Right cardiac atrium (tissue), 5 donors: ENCODE measurements at regions not wholly inside any gene's neighbourhood (a gene's known extent, or its start where the extent isn't known, plus 50 kb on each side); places are given as distances from the start of the nearest gene placed in this dataset.
"Not testable (repeated sequence)": the region's sequence is repeated elsewhere in the genome, so short reads cannot be mapped to it uniquely, and the experiment has no call there.

Experiments
- ATAC-seq, 2 donors: fragments of 200-7000 bp; cut with Tn5 transposase; one replicate each; pipeline versions ENCODE4 v1.8.0 to v1.9.1; 2020; ENCODE audit warnings: moderate library complexity in 2 of 2, mild to moderate bottlenecking in 1 of 2
- DNase-seq, 3 donors: peaks; one replicate each; pipeline ENCODE4 v3.0.0-alpha.2; 2020
- H3K27ac ChIP-seq: one replicate; pipeline ENCODE4 v1.5.1; 2013; ENCODE audit warnings: mild to moderate bottlenecking, low read length, control low read depth, moderate library complexity
- H3K27me3 ChIP-seq: one replicate; pipeline ENCODE4 v1.6.1; 2013; ENCODE audit not compliant: control insufficient read depth, insufficient read depth
- H3K4me1 ChIP-seq: one replicate; pipeline ENCODE4 v1.6.1; 2013; ENCODE audit warnings: low read length; ENCODE audit not compliant: control insufficient read depth, insufficient read depth
- H3K4me3 ChIP-seq: one replicate; pipeline ENCODE4 v1.5.1; 2013; ENCODE audit warnings: low read length, control low read depth
- H3K9me3 ChIP-seq: one replicate; pipeline ENCODE4 v1.6.1; 2013; ENCODE audit warnings: low read length; ENCODE audit not compliant: control insufficient read depth
- WGBS: extraction: QIAGEN DNeasy Blood & Tissue Kit; methylation state at CpG from one replicate; pipeline ENCODE4 v1.1.7; 2013; 5-methylcytosine and 5-hydroxymethylcytosine counted together
- intact Hi-C, 4 donors: fragments of 100-400 bp; cut with DNase I; formaldehyde crosslinking; loops; one replicate each; pipeline versions ENCODE4 v1.11.0 to v1.14.0; 2022 to 2023
- donor health status: healthy with polysubstance abuse.
- donor health status: DM: no; HTN: yes; CAD: no.
- donor health status: DM: no; HTN: no; CAD: no.
- donor health status: DM: no; HTN: yes; CAD: no; lungs with severe emphysema.
- donor health status: DM: yes; HTN: yes; CAD: no.

DNA sequence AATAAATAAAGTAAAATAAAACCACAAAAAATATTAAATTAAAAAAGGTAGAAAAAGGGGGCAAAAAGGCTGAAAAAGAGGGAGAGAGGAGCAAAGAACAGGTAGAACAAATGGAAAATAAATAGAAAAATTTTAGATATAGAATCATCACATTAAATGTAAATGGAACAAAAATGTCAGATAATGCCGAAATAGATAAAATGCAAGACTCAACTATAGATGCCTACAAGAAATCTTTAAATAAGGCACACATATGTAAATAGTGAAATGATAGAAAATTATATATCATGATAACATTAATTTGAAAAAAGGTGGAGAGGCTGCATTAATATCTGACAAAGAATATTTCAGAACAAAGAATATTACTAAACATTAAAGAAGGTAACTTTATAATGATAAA lies 477.1 kb upstream of the SPRY2 start:
- Histone ChIP-seq H3K4me1 (no peaks in the 10 kb centered on the region), H3K9me3 (no peaks in the 10 kb centered on the region), H3K27ac (no peak overlapping the region), H3K27me3 (no peaks in the 10 kb centered on the region), H3K4me3 (no peak overlapping the region)
- no peak for DNase-seq
- ATAC-seq: no peak
- intact Hi-C loops: no loop called here
- WGBS: 95% methylated on average over 1 of the region's 1 CpG

DNA sequence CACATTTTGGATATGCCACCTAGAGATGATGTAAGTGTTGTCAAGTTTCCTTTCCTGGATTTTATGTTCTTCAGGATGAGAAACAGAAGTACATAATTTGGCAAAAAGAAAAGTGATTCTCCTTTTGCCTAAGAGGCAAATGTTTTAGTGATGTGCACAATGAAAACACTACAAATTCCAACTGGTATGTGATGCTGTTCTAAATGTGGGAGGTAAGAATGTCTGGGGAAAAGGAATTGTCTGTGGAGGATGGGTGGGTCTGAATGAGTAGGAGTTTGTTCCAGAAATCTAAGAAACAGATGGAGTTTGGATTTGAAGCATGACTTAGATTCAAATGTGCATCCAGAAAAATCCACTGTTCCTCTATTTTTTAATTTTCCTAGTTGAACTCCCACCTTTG lies 473.6 kb upstream of the SPRY2 start:
- H3K4me3 ChIP-seq: no peak overlapping the region
- H3K27ac ChIP-seq: no peak overlapping the region
- H3K4me1 ChIP-seq: no peaks in the 10 kb centered on the region
- DNase-seq (no peak), ATAC-seq (no peak)
- no peaks in the 10 kb centered on the region for H3K27me3 ChIP-seq
- no peaks in the 10 kb centered on the region for H3K9me3 ChIP-seq
- intact Hi-C loops: no loop called here

DNA sequence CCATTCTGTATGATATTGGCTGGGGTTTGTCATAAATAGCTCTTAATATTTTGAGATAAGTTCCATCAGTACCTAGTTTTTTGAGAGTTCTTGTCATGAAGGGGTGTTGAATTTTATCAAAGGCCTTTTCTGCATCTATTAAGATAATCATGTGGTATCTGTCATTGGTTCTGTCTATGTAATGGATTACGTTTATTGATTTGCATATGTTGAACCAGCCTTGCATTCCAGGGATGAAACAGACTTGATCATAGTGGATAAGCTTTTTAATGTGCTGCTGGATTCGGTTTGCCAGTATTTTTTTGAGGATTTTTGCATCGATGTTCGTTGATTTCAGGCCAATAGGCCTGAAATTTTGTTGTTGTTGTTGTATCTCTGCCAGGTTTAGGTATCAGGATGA lies 469.4 kb upstream of the SPRY2 start:
- H3K27ac ChIP-seq, DNase-seq, H3K27me3 ChIP-seq, intact Hi-C loops, H3K4me1 ChIP-seq, ATAC-seq, H3K9me3 ChIP-seq, H3K4me3 ChIP-seq: not testable (repeated sequence)
- WGBS: 84% methylated on average over 4 of the region's 4 CpGs

DNA sequence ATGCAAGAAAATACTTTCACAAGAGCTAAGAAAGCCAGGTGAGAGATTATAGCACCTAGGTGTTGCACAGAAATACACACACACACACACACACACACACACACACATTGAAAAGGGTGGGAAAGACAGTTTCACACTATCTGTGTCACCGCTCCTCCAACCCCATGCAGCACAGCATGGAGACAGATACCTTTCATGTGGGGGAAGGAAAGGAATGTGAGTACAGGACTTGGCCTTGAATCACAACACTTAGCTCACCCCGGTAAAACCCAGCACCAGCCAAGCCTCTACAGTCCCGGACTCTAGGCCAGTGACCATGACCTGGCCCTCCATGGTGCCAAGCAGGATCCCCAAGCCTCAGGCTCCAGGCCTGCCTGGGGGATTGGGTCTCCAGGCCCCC lies 462.0 kb upstream of the SPRY2 start:
- H3K27me3 ChIP-seq: no peaks in the 10 kb centered on the region
- no peaks in the 10 kb centered on the region for H3K4me1 ChIP-seq
- no peak for ATAC-seq
- no peak overlapping the region for H3K4me3 ChIP-seq
- no peaks in the 10 kb centered on the region for H3K9me3 ChIP-seq
- intact Hi-C loops: no loop called here
- H3K27ac ChIP-seq: no peak overlapping the region
- DNase-seq: peak in 1 of 3 donors; percentile 13
- 74% methylated on average over 3 of the region's 3 CpGs for WGBS

DNA sequence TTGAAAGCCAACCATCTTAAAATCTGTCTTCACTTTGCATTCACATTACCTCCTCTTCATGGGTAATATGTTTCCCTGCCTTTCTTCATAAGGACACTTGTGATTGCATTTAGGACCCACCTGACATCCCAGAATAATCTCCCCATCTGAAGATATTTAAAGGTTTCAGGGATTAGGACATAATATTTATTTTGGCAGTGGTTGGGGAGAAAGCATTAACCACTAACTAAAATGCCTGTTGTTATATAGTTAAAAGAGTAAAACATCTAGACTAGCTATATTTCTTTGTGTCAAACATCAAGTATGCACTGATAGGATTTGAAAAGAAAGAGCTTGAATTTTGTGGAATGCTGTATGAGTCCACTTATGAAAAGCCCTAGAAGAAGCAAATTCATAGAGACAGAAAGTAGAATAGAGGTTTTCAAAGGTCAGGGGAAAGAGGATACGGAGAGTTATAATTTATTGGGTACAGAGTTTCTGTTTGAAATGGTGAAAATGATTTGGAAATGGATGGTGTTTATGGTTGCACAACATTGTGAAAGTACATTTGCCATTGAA lies 457.7 kb upstream of the SPRY2 start:
- Histone ChIP-seq H3K4me1 (no peaks in the 10 kb centered on the region), H3K27ac (no peak overlapping the region), H3K9me3 (no peaks in the 10 kb centered on the region), H3K27me3 (no peaks in the 10 kb centered on the region), H3K4me3 (no peak overlapping the region)
- intact Hi-C loops: no loop called here
- 88% methylated on average over 1 of the region's 1 CpG for WGBS
- ATAC-seq (no peak), DNase-seq (no peak)

DNA sequence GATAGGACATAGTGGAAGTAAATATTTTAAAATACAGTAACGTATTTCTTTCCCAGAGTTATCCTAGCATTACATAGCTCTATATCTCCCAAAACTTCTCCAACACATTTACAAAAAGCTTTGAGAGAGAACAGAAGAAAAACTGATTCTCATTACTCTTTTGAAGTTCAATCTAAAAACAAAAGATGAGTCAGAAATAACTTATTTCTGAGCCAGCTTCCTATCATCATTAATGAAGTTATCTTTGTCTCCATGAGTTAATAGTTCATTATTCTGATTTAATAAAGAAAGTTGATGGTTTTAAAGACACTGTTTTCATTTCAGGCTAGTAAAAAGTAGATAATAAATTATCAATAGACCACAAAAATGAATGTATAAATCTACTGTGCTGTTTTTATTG lies 446.7 kb upstream of the SPRY2 start:
- H3K4me3 ChIP-seq: no peak overlapping the region
- DNase-seq (no peak), ATAC-seq (no peak)
- no peaks in the 10 kb centered on the region for H3K4me1 ChIP-seq
- WGBS: 70% methylated on average over 1 of the region's 1 CpG
- H3K27me3 ChIP-seq: no peaks in the 10 kb centered on the region
- no peaks in the 10 kb centered on the region for H3K9me3 ChIP-seq
- H3K27ac ChIP-seq: no peak overlapping the region
- intact Hi-C loops: no loop called here

DNA sequence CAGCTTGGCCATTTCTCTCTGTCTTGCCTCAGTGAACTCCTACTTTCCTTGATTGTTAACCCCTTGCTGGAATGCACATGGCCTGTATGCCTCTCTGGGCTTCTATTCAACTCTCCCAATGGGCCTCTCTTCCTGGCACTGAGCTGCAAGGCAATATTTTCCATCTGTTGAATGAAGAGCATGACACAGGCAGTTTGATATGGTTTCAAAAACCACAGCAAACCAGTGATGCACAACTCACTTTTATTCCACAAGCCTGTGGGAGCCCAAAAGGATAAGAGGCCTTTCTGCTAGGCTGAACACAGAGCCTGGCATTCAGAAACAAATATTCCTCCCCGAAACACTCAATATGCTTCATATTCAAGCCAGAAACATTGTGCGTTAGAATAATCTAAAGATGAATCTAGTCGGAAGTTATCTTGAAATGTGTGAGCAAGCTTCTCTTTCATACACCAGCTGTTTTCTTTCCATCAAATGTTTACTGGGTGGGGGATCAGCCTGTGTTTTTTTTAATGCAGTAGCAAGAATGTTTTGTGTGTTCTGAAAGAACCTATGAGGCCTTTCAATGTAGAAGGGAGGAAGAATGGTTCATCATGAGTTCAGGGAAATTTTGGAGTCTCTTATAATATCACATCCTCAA lies 443.1 kb upstream of the SPRY2 start:
- Histone ChIP-seq H3K27ac (no peak overlapping the region), H3K4me3 (no peak overlapping the region), H3K9me3 (no peaks in the 10 kb centered on the region), H3K27me3 (no peaks in the 10 kb centered on the region), H3K4me1 (no peaks in the 10 kb centered on the region)
- WGBS: 56% methylated on average over 3 of the region's 3 CpGs
- intact Hi-C loops: no loop called here
- ATAC-seq: peak; percentile 51 to 52
- peak in 1 of 3 donors; percentile 21 for DNase-seq

DNA sequence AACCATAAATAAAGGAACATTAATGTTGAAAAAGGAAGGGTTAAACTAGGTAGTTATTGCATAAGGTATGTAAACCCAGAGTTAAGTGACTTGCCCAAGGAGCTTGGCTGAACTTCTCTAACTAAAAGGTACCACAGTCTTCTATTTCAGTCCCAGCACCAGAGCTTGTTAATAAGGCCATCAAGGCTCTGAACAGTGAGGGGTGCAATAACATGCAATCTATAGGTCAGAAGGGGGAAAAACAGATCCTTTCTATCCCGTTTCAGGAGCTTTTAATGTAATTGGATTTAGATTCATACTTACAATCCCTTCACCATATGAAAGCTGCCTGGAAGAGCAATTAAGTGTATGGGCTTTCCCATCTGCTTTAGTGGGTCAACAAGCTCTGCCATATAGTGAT lies 441.5 kb upstream of the SPRY2 start:
- Histone ChIP-seq H3K27me3 (no peaks in the 10 kb centered on the region), H3K9me3 (no peaks in the 10 kb centered on the region), H3K27ac (no peak overlapping the region), H3K4me3 (no peak overlapping the region), H3K4me1 (no peaks in the 10 kb centered on the region)
- no peak for ATAC-seq
- DNase-seq: no peak
- intact Hi-C loops: no loop called here
- WGBS: 62% methylated on average over 1 of the region's 1 CpG

DNA sequence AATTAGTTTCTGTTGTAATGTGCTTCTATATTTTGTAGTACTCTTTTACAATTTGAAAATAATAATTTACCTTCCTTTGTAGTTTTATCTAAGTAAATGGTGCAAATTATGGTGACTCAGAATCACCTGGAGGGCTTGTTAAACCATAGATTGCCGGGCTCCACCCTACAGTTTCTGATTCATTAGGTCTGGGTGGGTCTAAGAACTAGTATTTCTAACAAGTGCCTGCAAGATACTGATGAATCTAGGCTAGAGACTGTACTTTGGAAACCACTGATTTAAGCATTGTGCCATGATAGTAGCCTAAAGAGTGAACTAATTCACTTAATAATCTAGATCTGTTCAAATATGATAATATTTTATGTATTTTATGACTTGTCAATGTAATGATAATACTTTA lies 437.4 kb upstream of the SPRY2 start:
- Histone ChIP-seq H3K27ac (no peak overlapping the region), H3K27me3 (no peaks in the 10 kb centered on the region), H3K4me3 (no peak overlapping the region), H3K4me1 (no peaks in the 10 kb centered on the region), H3K9me3 (no peaks in the 10 kb centered on the region)
- intact Hi-C loops: no loop called here
- WGBS: 78% methylated on average over 1 of the region's 1 CpG
- ATAC-seq: no peak
- DNase-seq: no peak

DNA sequence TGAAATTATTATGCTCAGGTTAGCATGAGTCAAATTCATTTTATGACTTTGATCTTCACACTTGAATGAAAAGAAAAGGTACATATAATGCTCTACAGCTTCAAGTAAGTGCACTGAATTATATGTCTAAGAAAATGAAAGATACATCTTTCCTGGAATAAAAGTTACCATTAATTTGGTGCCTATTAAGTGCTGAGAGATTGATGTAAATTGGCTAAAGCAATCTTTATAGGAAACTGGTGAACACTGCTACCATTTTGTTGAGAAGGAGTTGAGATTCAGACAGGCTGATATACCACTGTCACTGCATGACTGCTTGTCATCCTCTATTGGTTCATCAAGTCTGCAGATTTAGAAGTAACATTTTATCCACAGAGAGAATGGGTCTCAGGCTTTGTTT lies 416.8 kb upstream of the SPRY2 start:
- Histone ChIP-seq H3K27ac (no peak overlapping the region), H3K4me3 (no peak overlapping the region), H3K9me3 (no peaks in the 10 kb centered on the region), H3K27me3 (no peaks in the 10 kb centered on the region), H3K4me1 (no peaks in the 10 kb centered on the region)
- no peak for ATAC-seq
- no peak for DNase-seq
- intact Hi-C loops: no loop called here

DNA sequence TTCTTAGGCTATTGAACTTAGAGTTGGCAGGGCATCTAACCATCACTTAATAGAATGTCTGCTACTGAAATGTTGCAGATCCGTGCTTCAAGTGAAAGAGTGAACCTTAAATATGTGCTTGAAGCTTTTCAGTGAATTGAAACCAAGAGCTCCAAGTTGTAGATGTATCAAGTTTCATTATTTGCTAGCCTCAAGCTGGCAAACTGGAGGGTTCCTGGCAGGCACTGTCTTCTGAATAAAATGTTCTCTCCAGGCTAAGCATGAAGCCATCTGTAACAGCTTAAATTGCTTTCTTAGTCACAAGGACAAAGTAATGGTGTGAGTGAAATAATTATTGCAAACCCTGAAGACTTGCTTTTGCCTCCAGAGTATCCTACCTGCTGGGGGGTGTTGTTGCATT lies 415.0 kb upstream of the SPRY2 start:
- Histone ChIP-seq H3K4me3 (no peak overlapping the region), H3K9me3 (no peaks in the 10 kb centered on the region), H3K27ac (no peak overlapping the region), H3K4me1 (no peaks in the 10 kb centered on the region), H3K27me3 (no peaks in the 10 kb centered on the region)
- intact Hi-C loops: no loop called here
- ATAC-seq (no peak), DNase-seq (no peak)
- WGBS: 82% methylated on average over 1 of the region's 1 CpG

DNA sequence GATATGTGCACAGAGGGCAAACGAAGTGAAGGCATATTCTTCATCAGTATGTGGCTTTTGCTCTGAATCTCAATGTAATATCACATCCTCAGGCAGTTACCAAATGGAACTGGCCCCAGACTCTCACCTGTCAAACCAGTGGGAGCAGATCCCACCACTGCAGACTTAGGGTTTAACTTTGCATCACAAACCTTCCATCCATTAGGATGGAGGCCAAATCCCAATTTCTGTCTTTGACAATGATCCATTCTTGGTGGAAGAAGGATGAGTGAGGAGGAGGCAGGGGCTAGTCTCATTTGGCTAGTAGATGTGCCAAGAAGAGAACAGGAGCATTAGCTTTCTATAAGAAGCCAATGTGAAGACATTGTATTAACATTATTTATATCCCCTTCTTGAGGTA lies 413.5 kb upstream of the SPRY2 start:
- Histone ChIP-seq H3K27ac (no peak overlapping the region), H3K27me3 (no peaks in the 10 kb centered on the region), H3K4me3 (no peak overlapping the region), H3K9me3 (no peaks in the 10 kb centered on the region), H3K4me1 (no peaks in the 10 kb centered on the region)
- DNase-seq (no peak), ATAC-seq (no peak)
- 41% methylated on average over 1 of the region's 1 CpG for WGBS
- intact Hi-C loops: no loop called here
